Mesothelial cell of epicardium (in vitro differentiated cells): ENCODE measurements at regions not wholly inside any gene's neighbourhood (a gene's known extent, or its start where the extent isn't known, plus 50 kb on each side); places are given as distances from the start of the nearest gene placed in this dataset.
A peak's percentile ranks its signal among the peaks of the same experiment; 100 is the strongest.
"Not testable (repeated sequence)": the region's sequence is repeated elsewhere in the genome, so short reads cannot be mapped to it uniquely, and the experiment has no call there.

Source experiments
- DNase-seq, 2 experiments: peaks; one replicate each; pipeline ENCODE4 v3.0.0; 2021; ENCODE audit warnings: low spot score in 2 of 2; ENCODE audit not compliant: unreplicated experiment in 2 of 2
- H3K27ac Mint-ChIP-seq: 2 replicates; pipeline ENCODE4 v1.8.0; 2021; ENCODE audit warnings: mixed read lengths
- H3K27me3 Mint-ChIP-seq: 2 replicates; pipeline ENCODE4 v1.8.0; 2021; ENCODE audit warnings: low read depth, mixed read lengths
- H3K36me3 Mint-ChIP-seq: 2 replicates; pipeline ENCODE4 v1.8.0; 2021; ENCODE audit warnings: mixed read lengths
- H3K4me1 Mint-ChIP-seq: 2 replicates; pipeline ENCODE4 v1.8.0; 2021; ENCODE audit warnings: mixed read lengths
- H3K4me3 Mint-ChIP-seq: 2 replicates; pipeline ENCODE4 v1.8.0; 2021; ENCODE audit warnings: mild to moderate bottlenecking, moderate library complexity, mixed read lengths
- H3K9me3 Mint-ChIP-seq: 2 replicates; pipeline ENCODE4 v1.8.0; 2021; ENCODE audit warnings: mixed read lengths
- CTCF ChIP-seq: fragments of 200-600 bp; sonication (generic); IDR thresholded peaks from one replicate; pipeline ENCODE4 v1.5.0; 2021; ENCODE audit warnings: antibody characterized with exemption; ENCODE audit not compliant: unreplicated experiment

GRCh38 chrX:28472926-28473325 is 114.3 kb upstream of the IL1RAPL1 start:
- TF ChIP-seq CTCF, result no peak
- no peak overlapping the region for H3K27ac Mint-ChIP-seq
- H3K36me3 Mint-ChIP-seq, result peaks cover 4% of the 10 kb centered on the region
- no peak overlapping the region for H3K4me3 Mint-ChIP-seq
- H3K4me1 Mint-ChIP-seq, result no peaks in the 10 kb centered on the region
- DNase-seq, result no peak
- peaks cover 36% of the 10 kb centered on the region for H3K9me3 Mint-ChIP-seq
- H3K27me3 Mint-ChIP-seq, result no peaks in the 10 kb centered on the region

GRCh38 chrX:28487818-28488217 is 99.4 kb upstream of the IL1RAPL1 start:
- Mint-ChIP-seq H3K9me3 (peaks cover 17% of the 10 kb centered on the region), H3K36me3 (no peaks in the 10 kb centered on the region), H3K4me1 (no peaks in the 10 kb centered on the region), H3K27ac (no peak overlapping the region), H3K27me3 (no peaks in the 10 kb centered on the region), H3K4me3 (no peak overlapping the region)
- no peak for DNase-seq
- TF ChIP-seq CTCF, result no peak

- Mint-ChIP-seq H3K27ac (no peak overlapping the region), H3K27me3 (no peaks in the 10 kb centered on the region), H3K4me3 (no peak overlapping the region), H3K4me1 (no peaks in the 10 kb centered on the region), H3K9me3 (peaks cover 30% of the 10 kb centered on the region), H3K36me3 (no peaks in the 10 kb centered on the region)
- TF ChIP-seq CTCF, result no peak
- no peak for DNase-seq
These were observed 95.9 kb upstream of the IL1RAPL1 start for GRCh38 chrX:28491322-28491721.

GRCh38 chrX:28491941-28492340 is 95.3 kb upstream of the IL1RAPL1 start:
- Mint-ChIP-seq H3K9me3 (peaks cover 26% of the 10 kb centered on the region), H3K36me3 (no peaks in the 10 kb centered on the region), H3K4me1 (no peaks in the 10 kb centered on the region), H3K4me3 (no peak overlapping the region), H3K27me3 (no peaks in the 10 kb centered on the region), H3K27ac (no peak overlapping the region)
- no peak for DNase-seq
- TF ChIP-seq CTCF, result no peak

- H3K27me3 Mint-ChIP-seq, result no peaks in the 10 kb centered on the region
- TF ChIP-seq CTCF, result no peak
- no peak overlapping the region for H3K4me3 Mint-ChIP-seq
- peaks cover 10% of the 10 kb centered on the region for H3K9me3 Mint-ChIP-seq
- no peak for DNase-seq
- peaks cover 23% of the 10 kb centered on the region for H3K4me1 Mint-ChIP-seq
- H3K27ac Mint-ChIP-seq, result peak overlapping the region; percentile 74
- H3K36me3 Mint-ChIP-seq, result no peaks in the 10 kb centered on the region
These were observed 88.6 kb upstream of the IL1RAPL1 start for GRCh38 chrX:28498658-28499057.

GRCh38 chrX:28502667-28503066 is 84.6 kb upstream of the IL1RAPL1 start:
- H3K27ac Mint-ChIP-seq, H3K27me3 Mint-ChIP-seq, H3K4me3 Mint-ChIP-seq, DNase-seq: not testable (repeated sequence)
- peaks cover 12% of the 10 kb centered on the region for H3K36me3 Mint-ChIP-seq
- peaks cover 25% of the 10 kb centered on the region for H3K4me1 Mint-ChIP-seq
- H3K9me3 Mint-ChIP-seq, result peaks cover 37% of the 10 kb centered on the region

GRCh38 chrX:28507650-28508049 is 79.6 kb upstream of the IL1RAPL1 start:
- not testable (repeated sequence) for H3K4me3 Mint-ChIP-seq, H3K27me3 Mint-ChIP-seq, H3K4me1 Mint-ChIP-seq, H3K27ac Mint-ChIP-seq, DNase-seq
- peaks cover 37% of the 10 kb centered on the region for H3K9me3 Mint-ChIP-seq
- peaks cover 12% of the 10 kb centered on the region for H3K36me3 Mint-ChIP-seq
